Left lung (tissue), 4 donors: ENCODE measurements at regions not wholly inside any gene's neighbourhood (a gene's known extent, or its start where the extent isn't known, plus 50 kb on each side); places are given as distances from the start of the nearest gene placed in this dataset.

Experiments
- ATAC-seq: fragments of 200-7000 bp; cut with Tn5 transposase; one replicate; pipeline ENCODE4 v1.9.1; 2020; ENCODE audit warnings: moderate library complexity
- DNase-seq, 4 donors: peaks; one replicate each; pipeline ENCODE4 v3.0.0-alpha.2; 2013 to 2020
- H3K27ac ChIP-seq, 2 donors: fragments of 200-600 bp; sonication (generic) in 1 of 2; one replicate each; pipeline versions ENCODE4 v1.5.0 to v1.8.0; 2020 to 2021
- H3K27me3 ChIP-seq, 2 donors: fragments of 200-600 bp; sonication (generic) in 1 of 2; one replicate each; pipeline versions ENCODE4 v1.5.0 to v1.8.0; 2020 to 2021
- H3K36me3 ChIP-seq, 2 donors: fragments of 200-600 bp; sonication (generic) in 1 of 2; one replicate each; pipeline versions ENCODE4 v1.5.0 to v1.8.0; 2020 to 2021
- H3K4me1 ChIP-seq, 2 donors: fragments of 200-600 bp; one replicate each; pipeline ENCODE4 v1.8.0; 2021
- H3K4me3 ChIP-seq, 2 donors: fragments of 200-600 bp; sonication (generic) in 1 of 2; one replicate each; pipeline versions ENCODE4 v1.5.0 to v1.8.0; 2020 to 2021; ENCODE audit warnings: mild to moderate bottlenecking in 1 of 2
- H3K9me3 ChIP-seq, 2 donors: fragments of 200-600 bp; sonication (generic) in 1 of 2; one replicate each; pipeline versions ENCODE4 v1.5.0 to v1.8.0; 2020 to 2021
- CTCF ChIP-seq, 2 donors: fragments of 200-600 bp; sonication (generic) in 1 of 2; IDR thresholded peaks; one replicate each; pipeline versions ENCODE4 v1.5.0 to v1.8.0; 2021; ENCODE audit warnings: antibody characterized with exemption in 2 of 2
- intact Hi-C, 2 donors: fragments of 100-400 bp; cut with DNase I; formaldehyde crosslinking; loops; one replicate each; pipeline versions ENCODE4 v1.11.2 to v1.14.2; 2022
- donor health status: DM: no; HTN: yes; CAD: no.
- donor health status: DM: no; HTN: no; CAD: no.

DNA sequence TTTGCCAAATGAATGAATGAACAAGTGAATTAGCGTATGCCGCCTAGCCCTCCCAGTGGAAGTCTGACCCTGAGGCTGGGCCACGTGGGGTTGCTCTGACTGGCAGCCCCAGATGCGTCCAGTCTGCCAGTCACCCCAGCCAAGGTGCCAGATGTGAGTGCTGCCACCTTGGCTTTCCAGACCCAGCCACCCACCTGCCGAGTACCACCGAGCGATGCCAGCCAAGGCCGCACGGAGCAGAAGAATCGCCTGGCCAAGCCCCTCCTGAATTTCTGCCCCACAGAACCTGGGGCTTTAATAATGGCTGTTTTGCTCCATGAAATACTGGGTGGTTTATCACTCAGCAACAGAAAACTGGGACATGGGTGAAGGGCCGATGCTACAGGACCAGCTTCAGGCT, 59.3 kb downstream of the ADRA2C start:
- no peak for ATAC-seq

GRCh38 chr4:3826247-3827172, 60.3 kb downstream of the ADRA2C start:
- Histone ChIP-seq H3K27me3 (peaks cover 0 to 46% of the 10 kb centered on the region in 2 donors), H3K4me3 (no peak overlapping the region), H3K36me3 (no peaks in the 10 kb centered on the region), H3K27ac (no peak overlapping the region), H3K9me3 (no peaks in the 10 kb centered on the region), H3K4me1 (peaks cover 4 to 5% of the 10 kb centered on the region in 2 donors)
- no peak for ATAC-seq
- TF ChIP-seq CTCF (IDR thresholded peaks at IDR 0.05), result no peak
- peak in 1 of 4 donors; percentile 39 for DNase-seq
- intact Hi-C loops, result no loop called here

More for the DNA sequence above, 59.3 kb downstream of the ADRA2C start:
- TF ChIP-seq CTCF (IDR thresholded peaks at IDR 0.05), result no peak
- DNase-seq, result peak in 1 of 4 donors; percentile 75
- Histone ChIP-seq H3K4me3 (no peak overlapping the region), H3K9me3 (no peaks in the 10 kb centered on the region), H3K27ac (no peak overlapping the region), H3K27me3 (peaks cover 0 to 53% of the 10 kb centered on the region in 2 donors), H3K36me3 (no peaks in the 10 kb centered on the region), H3K4me1 (peaks cover 4 to 5% of the 10 kb centered on the region in 2 donors)
- intact Hi-C loops, result no loop called here

- no peak overlapping the region for H3K27ac ChIP-seq
- ATAC-seq (peak; percentile 91), DNase-seq (peak; percentile 27 to 88 (median 78))
- peaks cover 0 to 36% of the 10 kb centered on the region in 2 donors for H3K27me3 ChIP-seq
- H3K4me3 ChIP-seq, result no peak overlapping the region
- no peaks in the 10 kb centered on the region for H3K9me3 ChIP-seq
- intact Hi-C loops, result no loop called here
- no peaks in the 10 kb centered on the region for H3K36me3 ChIP-seq
- TF ChIP-seq CTCF (IDR thresholded peaks at IDR 0.05), result no peak
- peaks cover 4 to 5% of the 10 kb centered on the region in 2 donors for H3K4me1 ChIP-seq
Observed at GRCh38 chr4:3827616-3828492, 61.7 kb downstream of the ADRA2C start.

DNA sequence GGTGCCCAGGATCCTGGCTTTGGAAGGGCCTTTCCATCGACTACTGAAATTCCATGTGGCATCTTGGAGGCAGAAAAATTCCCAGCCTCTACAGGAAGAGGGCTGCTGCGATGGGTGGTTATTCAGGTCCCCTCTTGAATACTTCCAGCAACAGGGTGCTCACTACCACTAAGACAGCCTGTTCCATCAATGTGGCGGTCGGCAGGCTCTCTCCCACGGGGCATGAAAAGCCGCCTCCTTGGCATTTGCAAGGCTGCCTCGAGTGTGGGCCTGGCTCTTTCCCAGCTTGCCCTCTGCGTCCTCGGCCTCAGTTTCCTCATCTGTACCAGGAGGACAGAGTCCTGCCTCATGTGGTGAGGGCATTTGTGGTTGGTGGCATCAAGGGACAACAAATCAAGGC, 62.4 kb downstream of the ADRA2C start:
- intact Hi-C loops, result no loop called here
- H3K4me1 ChIP-seq, result peaks cover 4 to 5% of the 10 kb centered on the region in 2 donors
- DNase-seq (peak in 1 of 4 donors; percentile 45), ATAC-seq (no peak)
- H3K36me3 ChIP-seq, result no peaks in the 10 kb centered on the region
- H3K4me3 ChIP-seq, result no peak overlapping the region
- no peaks in the 10 kb centered on the region for H3K9me3 ChIP-seq
- peaks cover 0 to 37% of the 10 kb centered on the region in 2 donors for H3K27me3 ChIP-seq
- TF ChIP-seq CTCF (IDR thresholded peaks at IDR 0.05), result no peak
- no peak overlapping the region for H3K27ac ChIP-seq
